HG02642 (cell line): ENCODE measurements at regions not wholly inside any gene's neighbourhood (a gene's known extent, or its start where the extent isn't known, plus 50 kb on each side); places are given as distances from the start of the nearest gene placed in this dataset.

Source experiments
- ATAC-seq: cut with Tn5 transposase; IDR thresholded peaks from one replicate; pipeline ENCODE4 v1.9.1; 2021; ENCODE audit warnings: mild to moderate bottlenecking; ENCODE audit not compliant: unreplicated experiment, poor library complexity

DNA sequence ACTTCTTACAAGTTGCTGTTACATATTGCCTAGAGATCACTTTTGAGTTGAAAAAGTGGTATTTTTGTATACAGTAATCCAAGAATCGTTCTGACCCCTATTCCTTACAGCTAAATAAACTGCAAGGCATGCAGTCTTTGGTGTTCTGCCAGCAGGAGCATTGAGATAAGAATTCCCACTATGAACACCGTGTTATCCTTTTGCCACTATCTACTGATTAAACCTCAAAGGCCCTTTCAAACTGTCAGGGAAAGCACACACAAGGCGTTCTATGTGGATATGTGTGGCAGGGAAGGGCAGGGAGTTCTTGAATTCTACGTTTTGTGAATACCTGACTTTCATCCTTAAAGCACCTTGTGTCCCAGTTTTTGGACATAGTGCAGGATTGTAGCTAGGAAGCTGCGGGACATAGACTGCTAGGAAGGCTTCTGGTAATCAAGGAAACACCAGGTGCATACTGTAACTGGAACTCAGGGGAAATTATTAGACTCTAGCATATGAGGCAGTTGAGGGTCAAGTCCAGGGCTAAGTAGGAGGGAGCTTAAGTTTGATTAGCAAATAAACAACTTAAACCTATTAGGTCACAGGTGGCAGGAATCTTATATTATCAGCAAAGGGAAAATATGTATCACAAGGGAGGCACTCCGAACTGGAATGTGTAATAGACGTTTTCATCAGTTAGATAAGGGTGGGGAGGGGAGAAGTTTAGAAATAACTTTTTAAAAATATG, 506.6 kb downstream of the RNF144B start:
- ATAC-seq = no peak

DNA sequence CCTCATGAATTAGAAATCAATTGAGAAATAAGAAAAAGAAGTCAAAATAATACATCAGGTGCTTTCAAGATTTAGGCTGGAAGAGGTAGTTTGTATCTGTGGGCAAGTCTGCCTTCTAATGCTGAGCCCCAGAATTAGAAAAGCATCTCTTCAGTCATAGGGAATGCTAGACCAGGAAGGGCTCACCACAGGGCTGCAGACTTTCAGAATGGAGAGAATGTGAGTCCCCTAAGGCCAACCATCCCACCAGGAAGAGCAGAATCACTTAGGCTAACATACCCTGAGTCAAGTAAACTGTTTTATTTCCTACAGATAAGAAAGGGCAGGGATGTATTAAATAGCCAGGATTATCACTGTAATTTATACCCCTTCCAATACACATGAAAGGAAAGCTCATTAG, 510.2 kb downstream of the RNF144B start:
- ATAC-seq = no peak

DNA sequence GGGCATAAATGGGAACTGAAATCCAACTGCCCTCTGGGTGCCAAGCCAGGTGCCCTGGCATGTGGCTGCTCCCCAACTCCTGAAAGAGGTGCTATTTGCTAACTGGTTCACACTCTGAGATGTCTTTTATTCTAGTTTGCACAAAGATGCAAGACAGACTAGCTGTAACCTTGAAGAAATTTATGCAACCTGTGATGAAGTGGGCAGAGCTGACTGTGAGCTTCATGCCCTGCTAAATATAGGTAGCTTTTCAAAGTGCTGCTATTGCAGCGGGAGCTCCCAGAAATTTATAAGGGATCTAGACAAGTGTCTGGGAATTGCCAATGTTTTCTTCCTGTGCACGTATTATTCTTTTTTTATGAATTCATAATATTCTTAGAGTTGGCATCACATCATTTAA, 517.5 kb downstream of the RNF144B start:
- no peak for ATAC-seq

DNA sequence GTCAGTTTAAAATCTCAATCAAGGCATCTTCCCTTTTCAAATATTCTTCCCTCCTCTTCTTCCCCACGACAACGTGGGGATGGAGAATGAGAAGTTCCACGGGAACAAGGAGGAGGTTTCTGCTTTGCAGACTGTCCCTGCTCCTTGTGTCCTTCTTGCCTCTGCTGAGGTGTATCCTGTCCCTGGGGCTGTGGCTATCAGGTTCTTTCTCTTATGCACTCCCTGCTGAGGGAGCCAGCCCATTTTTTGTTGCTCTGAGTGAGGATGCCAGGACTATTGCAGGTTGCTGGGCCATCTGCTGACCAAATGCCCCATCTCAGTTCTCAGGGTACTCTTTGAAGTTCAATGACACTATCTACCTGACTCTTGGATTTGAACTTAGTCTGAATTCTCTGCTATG, 533.6 kb downstream of the RNF144B start:
- ATAC-seq = no peak

DNA sequence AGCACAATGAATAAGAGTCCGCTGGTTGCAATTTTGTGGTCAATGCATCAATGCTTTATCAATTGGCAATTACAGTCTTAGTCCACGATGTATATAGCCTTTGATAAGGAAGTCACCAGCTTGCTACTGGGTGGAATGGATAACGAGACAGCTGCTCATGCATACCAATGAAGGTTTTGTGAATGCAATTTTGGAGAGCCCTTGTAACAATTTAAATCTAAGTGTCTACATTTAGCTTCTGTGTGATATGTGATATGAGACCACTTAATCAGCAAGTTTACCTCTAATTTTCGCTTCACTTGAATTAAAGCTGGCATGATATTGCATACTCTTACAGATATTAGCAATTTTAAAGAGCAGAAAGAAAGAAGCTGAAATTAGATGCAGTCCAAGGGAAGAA, 543.9 kb downstream of the RNF144B start:
- ATAC-seq = no peak

DNA sequence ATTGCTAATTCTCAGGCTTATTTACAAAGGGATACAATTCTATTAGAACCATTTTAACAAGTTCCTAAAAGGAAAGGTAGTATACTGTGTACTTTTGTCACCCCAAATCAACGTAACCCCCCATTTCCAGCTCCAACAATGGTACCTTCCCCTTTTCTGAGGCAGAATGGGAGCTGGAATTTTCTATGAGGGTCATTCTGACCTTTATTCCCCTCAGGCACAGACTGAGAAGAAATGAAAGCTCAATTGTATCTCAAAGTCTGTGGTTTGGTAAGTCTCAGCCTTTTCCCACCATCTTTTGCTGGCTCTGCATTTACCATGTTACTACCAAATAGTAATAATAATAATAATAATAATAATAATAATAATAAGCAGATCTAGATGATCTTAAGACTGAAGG, 571.0 kb downstream of the RNF144B start:
- no peak for ATAC-seq

DNA sequence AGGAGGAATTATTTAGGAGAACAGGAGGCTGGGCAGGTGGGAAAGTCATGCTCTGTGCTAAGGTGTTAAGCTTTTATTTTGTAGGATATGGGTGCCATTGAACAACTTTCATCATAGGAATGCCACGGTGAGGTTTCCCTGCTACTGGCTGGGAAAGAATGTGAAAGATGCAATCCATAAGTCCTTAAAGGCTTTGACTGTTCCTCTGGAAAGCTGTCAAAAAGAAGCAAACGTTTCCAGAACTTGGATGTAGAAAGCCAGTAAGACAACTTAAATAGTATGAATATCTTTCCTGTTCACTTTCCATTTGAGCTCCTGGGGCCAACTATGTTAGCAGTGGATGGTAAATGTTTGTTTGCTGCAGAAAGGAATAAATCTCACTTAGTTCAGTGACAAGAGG, 574.4 kb downstream of the RNF144B start:
- no peak for ATAC-seq

DNA sequence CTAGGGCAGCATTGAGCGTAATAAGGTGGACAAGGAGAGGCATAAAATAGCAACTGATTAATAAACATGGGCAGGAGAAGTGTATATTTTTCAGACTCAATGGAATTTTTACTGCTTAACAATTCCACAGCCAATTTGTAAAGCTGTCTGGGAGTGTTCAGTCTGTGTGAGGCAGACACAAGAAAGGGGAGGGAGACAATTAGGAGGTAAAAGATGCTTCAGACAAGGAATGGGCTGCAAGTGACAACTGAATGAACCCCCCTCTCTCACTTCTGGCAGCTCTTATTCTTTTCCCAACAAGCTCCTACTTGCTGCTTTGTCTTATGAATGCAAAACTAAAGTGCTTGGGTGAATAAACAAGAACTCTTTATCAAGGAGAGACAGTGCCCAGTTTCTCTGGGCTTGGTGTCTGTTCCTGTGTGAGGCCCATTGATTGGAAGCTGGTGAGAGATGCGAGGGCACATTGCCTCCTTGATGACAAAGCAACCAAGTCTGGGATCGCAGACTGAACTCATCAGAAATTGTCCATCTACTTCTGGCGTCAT, 575.3 kb downstream of the RNF144B start:
- ATAC-seq = no peak

DNA sequence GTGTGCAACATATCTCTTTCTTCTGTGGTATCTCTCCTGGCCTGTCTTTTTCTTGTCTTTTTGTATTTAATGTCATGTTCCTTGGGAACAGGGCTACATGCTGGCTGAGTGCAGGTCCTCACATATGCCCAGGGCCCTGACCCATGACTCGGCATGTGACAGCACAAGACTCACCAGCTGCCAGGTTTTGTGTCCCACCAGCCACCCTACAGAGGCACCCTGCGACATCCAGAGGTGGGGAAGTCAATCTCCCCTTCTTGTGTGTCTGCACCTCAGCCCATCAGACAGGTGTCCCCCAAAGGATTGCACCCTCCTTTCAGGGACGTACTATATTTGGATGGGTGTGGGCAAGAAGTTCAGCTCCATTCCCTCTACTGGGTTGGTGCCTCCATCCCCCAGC, 576.3 kb downstream of the RNF144B start:
- ATAC-seq = no peak

DNA sequence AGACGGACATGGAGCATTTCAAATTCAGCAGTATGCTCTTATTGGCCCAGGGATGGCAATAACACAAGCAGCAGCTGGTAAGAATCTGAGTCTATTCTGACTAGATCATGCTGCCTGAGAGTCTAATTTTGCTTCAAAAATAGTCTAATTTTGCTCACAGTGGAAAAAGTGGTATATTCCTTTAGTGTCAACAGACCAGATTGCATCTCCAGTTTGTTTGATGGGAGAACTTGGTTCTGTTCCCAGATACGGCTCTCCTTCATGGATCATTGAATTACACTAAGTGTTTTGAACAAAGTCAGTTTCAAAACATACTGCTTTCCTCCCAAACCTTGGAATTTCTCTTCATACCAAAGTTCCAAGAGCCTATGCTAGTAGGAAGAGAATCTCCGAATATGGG, 586.1 kb downstream of the RNF144B start:
- ATAC-seq = no peak

DNA sequence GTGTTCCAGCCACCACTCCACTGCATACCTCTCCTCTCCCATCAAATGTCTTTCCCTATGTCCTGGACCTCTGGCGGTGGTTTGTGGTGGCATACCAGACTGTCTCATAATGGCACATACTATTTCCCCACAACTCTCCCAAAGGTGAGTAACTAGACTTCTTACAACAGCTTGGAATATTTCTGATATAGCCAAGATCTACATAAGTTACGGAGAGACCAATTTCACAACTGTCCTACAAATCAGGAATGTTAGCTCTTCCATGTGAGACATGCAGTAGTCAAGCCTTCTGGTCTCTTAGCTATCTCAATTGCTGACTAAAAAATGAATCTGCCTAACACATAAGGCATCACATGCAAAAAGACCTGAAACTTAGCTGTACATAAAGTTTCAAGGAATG, 588.9 kb downstream of the RNF144B start:
- ATAC-seq = no peak

DNA sequence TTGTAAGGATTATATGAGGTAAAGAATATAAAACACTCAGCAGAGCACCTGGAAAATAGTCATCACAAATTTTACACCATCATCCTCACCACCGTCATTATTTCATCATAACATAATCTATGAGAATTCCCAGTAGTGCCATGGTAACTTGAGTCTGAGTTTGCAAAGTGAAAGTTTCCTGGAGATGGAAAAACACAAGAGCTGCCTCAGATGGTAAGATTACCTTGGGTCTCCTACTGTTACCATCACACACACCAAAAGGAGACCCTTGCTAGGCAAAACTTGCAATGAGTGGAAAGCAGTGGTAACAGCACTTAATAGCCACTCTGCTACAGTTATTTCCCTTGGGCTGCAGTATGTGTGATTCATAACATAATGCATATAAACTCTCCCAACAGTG, 589.8 kb downstream of the RNF144B start:
- ATAC-seq = no peak

DNA sequence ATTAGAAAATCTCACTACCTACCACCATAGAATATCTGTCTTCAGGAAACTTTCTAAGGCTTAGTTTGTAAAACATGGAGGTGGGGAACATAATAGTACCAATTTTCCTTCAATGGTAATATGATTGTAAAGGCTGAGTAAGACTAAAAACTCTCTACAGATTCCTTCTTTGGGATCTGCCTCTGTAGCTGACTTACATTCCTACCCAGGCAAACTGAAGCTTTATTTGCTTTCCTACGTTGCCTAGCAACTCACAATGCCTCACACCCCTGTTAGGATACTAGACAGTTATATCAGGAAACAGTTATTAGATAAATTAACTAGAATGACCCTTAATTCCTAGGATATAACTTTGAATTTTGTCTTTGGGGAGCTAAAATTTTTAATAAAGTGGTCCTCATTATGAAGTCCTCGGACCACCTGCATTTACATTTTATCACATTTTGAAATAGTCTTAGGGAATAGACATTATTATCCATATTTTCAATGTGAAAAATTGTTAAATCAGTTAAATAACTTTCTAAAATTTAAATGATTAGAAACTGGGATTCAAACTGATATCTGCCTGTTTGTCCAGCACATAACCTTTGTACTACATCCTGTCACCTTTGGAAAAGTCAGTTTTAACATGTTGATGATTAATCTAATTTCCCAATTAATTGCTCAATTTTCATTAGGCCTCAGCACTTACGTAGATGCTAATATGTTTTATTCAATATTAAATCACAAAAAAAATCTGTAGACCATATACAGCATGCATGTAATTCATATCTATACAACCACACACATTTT, 591.4 kb downstream of the RNF144B start:
- ATAC-seq = no peak

DNA sequence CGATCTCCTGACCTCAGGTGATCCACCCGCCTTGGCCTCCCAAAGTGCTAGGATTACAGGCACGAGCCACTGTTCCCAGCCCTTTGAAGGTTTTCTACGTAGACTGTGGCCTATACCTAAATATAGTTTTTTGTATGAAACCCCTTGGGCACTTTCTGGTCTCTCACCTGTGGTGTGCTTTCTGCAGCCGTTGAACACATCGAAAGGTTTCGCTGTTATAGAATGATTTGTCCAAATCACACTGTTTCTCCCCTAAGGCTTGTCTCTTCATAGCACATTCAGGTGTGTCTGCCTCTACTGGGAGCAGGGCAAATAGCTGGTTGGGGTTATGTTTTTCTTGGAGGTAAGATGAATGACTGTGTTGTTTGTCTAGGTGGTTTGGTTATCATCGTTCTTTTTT, 597.9 kb downstream of the RNF144B start:
- no peak for ATAC-seq

DNA sequence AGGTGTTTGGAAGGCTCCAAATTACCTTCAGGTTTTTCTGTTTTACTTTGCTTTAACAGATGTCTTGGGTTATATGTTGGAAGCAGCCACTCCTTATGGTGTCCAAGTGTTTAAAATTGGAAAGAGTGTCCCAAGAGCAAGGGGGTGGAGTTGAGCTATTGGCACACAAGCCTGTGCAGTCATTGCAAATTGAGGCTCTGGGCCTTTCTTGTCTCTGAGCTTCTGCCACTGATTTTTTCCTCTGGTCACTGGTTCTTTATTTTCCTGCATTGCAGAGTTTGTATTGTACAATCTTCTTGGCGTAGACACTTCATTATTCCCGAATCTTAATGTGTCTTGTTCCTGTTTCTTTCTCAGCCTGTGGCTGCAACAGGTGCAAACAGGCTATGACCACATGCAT, 598.8 kb downstream of the RNF144B start:
- ATAC-seq = no peak

DNA sequence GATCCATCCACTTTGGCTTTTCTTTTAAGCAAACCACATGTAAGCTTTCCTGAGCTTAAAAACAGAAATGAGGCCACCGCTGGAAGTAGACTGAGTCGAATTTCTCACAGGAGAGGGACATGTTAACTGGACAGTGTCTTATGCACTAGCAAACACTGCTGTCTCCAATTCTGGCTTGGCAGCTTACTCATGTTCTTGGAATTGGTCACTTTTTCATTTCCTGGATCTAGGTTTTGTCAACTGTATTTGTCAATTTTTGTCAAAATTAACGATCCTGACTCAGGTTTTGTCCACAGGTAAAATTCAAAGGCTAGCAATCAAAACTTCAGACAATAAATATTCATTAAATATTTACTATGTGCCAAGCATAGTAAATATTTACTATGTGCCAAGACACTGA, 601.5 kb downstream of the RNF144B start:
- no peak for ATAC-seq

DNA sequence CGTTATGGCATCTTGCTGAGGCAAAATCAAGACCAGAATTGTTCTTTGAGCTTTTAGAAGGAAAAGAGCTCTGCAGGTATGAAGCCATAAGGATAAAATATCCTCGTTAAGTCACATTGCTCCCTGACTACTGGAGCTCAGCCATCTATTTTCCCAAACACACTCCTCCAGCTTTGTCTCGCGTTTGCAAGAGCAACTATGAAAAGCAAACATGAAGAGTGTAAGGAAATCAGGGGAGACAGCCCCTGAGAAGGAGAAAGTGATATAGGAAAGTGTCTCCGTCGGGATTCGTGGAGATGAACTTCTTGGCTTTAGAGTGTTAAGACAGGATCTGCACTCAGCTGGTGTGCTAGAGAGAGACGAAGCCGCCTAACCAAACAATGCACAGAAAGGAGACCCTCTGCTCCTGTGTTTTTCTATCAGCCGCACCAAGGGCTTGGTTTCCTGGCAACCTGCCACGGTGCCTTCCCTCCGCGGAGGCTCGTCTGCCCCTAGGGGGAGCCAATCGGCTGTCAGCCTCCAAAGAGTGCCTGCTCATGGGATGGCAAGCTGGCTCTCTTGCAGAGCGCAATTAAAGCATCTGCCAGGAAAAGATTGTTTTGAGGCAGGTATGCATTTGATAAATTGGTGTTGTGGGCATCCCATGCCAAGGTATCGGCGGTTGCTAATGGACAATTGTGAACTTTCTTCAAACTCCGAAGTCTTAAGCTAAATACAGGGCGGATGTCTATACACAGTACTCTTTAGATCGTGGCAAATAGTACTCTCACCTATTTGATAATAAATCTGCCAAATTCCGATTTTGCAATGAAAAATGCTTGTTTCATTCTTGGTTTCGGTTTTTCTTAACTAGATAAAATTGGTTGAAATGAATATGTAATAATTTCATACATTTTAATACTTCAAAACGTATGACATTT, 603.2 kb downstream of the RNF144B start:
- peak; percentile 90 for ATAC-seq

DNA sequence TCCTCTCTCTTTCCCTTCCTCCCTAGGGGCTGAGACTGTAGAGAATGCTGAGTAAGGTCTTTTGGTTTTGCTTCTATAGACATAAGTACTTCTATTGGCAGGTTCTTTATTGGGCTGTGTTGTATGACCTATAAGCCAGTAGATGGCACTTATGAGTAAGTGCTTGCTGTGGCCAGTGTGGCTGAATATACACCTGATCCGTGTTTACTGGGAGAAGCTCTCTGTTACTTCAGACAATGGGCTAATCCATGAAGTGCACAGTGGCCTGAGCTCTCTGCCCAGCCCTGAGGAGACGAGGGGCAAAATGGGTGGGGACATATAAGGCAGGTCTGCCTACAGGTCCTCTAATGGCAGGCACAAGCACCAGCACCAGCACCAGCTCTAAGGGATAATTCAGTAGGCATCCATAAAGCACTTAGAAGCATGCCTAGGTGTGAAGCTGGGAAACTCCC, 610.3 kb downstream of the RNF144B start:
- ATAC-seq = peak; percentile 95

DNA sequence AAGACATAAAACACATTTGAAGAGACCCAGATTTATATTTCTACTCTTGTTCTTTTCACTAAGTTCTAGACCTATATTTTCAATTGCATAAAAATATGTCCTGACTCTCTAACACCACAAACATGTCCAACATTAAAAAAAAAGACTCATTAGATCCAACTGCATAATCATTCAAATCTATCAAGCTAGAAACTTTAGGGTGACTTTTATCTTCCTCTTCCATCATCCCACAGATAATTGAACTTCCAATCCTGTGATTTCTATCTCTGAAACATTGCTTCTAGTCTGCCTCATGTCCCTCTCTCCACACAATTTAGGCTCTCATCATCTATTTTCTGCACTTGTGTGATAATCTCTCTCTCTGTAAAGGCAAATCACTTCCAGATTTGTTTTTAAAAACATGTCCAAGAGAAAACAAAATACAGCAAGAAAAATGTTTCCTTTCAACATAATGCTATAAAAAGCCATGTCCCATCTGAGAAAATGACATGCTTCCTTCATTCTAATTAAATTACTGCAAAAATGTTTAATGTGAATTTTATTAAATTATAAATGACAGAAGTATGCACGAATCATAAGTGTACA, 615.9 kb downstream of the RNF144B start:
- ATAC-seq = no peak

DNA sequence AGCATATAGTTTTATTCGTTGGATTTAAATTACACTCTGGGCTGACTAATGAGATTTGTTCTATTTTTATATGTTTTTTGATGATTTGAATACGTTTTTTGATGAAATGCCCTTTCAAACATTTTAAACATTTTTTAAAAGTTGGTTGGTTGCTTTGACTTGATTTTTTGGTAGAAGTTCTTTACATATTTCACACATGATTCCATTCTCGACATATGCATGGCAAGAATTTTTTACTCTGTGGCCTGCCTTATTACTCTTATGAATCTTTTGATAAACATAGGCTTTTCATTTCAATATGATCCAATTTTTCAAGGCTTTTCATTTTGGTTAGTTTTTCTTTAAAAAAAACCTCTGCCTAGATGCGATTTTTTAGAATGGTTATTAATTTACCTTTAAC, 617.0 kb downstream of the RNF144B start:
- no peak for ATAC-seq
